Kidney (tissue), 13 donors: ENCODE measurements at regions not wholly inside any gene's neighbourhood (a gene's known extent, or its start where the extent isn't known, plus 50 kb on each side); places are given as distances from the start of the nearest gene placed in this dataset.
A peak's percentile ranks its signal among the peaks of the same experiment; 100 is the strongest.

ENCODE experiments used
- DNase-seq, 5 donors: peaks; one replicate each; pipeline ENCODE4 v3.0.0-alpha.2; 2013 to 2020
- FAIRE-seq: peaks from 2 replicates; lab custom pipeline; 2012; peaks lifted over from hg19 to GRCh38; lab: Jason Lieb, UNC
- H3K27ac ChIP-seq, 2 donors: one replicate each; pipeline ENCODE4 v1.7.0; 2013; ENCODE audit warnings: low read depth in 2 of 2, low read length in 2 of 2, inconsistent platforms in 1 of 2
- H3K27me3 ChIP-seq: one replicate; pipeline ENCODE4 v1.7.1; 2013; ENCODE audit warnings: low read length, inconsistent platforms; ENCODE audit not compliant: control insufficient read depth, insufficient read depth
- H3K36me3 ChIP-seq, 3 donors: one replicate each; pipeline versions ENCODE4 v1.7.0 to v1.7.1; 2013; ENCODE audit warnings: low read length in 3 of 3, control low read depth in 1 of 3, inconsistent platforms in 1 of 3; ENCODE audit not compliant: insufficient read depth in 3 of 3, control insufficient read depth in 2 of 3
- H3K4me1 ChIP-seq, 3 donors: one replicate each; pipeline versions ENCODE4 v1.7.0 to v1.7.1; 2013; ENCODE audit warnings: low read length in 3 of 3, inconsistent platforms in 1 of 3, low read depth in 1 of 3; ENCODE audit not compliant: control insufficient read depth in 2 of 3, insufficient read depth in 2 of 3
- H3K4me3 ChIP-seq, 3 donors: one replicate each; pipeline versions ENCODE4 v1.7.0 to v1.8.1; 2013; ENCODE audit warnings: low read length in 3 of 3, control low read depth in 1 of 3, inconsistent platforms in 1 of 3
- H3K9ac ChIP-seq, 3 donors: one replicate each; pipeline versions ENCODE4 v1.7.0 to v1.7.1; 2013; ENCODE audit warnings: low read length in 3 of 3, control low read depth in 1 of 3, inconsistent platforms in 1 of 3
- H3K9me3 ChIP-seq, 3 donors: one replicate each; pipeline versions ENCODE4 v1.7.0 to v1.7.1; 2013; ENCODE audit warnings: low read length in 3 of 3, control low read depth in 1 of 3, inconsistent platforms in 1 of 3; ENCODE audit not compliant: control insufficient read depth in 2 of 3, insufficient read depth in 1 of 3
- CTCF ChIP-seq: IDR thresholded peaks from 3 replicates; pipeline ENCODE4 v1.5.1; 2012; ENCODE audit warnings: mild to moderate bottlenecking, moderate library complexity, borderline replicate concordance; ENCODE audit not compliant: insufficient read depth; ENCODE audit errors: extremely low read depth
- intact Hi-C: fragments of 100-400 bp; cut with DNase I; formaldehyde crosslinking; loops from one replicate; pipeline ENCODE4 v1.11.1; 2022
- donor health status: control.
- donor health status: control.
- donor health status: control.
- donor health status: control.
- donor health status: control.
- donor health status: DM: yes; HTN: yes; CAD: no.
- donor health status: Normal renal cell carcinoma (clear cell type).

GRCh38 chr6:40887792-40888340 is 151.2 kb downstream of the UNC5CL start:
- Histone ChIP-seq H3K9ac (no peak overlapping the region), H3K36me3 (no peaks in the 10 kb centered on the region), H3K27me3 (no peaks in the 10 kb centered on the region), H3K9me3 (no peaks in the 10 kb centered on the region), H3K4me1 (no peaks in the 10 kb centered on the region), H3K4me3 (no peak overlapping the region), H3K27ac (no peak overlapping the region)
- no peak for FAIRE-seq
- intact Hi-C loops: no loop called here
- no peak for TF ChIP-seq CTCF
- peak in 1 of 5 donors; percentile 59 for DNase-seq

- H3K27ac ChIP-seq: no peak overlapping the region
- no peak overlapping the region for H3K4me3 ChIP-seq
- DNase-seq: no peak
- no peaks in the 10 kb centered on the region for H3K36me3 ChIP-seq
- no peaks in the 10 kb centered on the region for H3K27me3 ChIP-seq
- H3K9ac ChIP-seq: no peak overlapping the region
- no peak for FAIRE-seq
- no peaks in the 10 kb centered on the region for H3K9me3 ChIP-seq
- H3K4me1 ChIP-seq: no peaks in the 10 kb centered on the region
- intact Hi-C loops: no loop called here
- no peak for TF ChIP-seq CTCF
These were observed 151.8 kb downstream of the UNC5CL start for GRCh38 chr6:40887079-40887791.

- DNase-seq (no peak), FAIRE-seq (no peak)
- H3K27ac ChIP-seq: no peak overlapping the region
- H3K27me3 ChIP-seq: no peaks in the 10 kb centered on the region
- no peaks in the 10 kb centered on the region for H3K4me1 ChIP-seq
- H3K9ac ChIP-seq: no peak overlapping the region
- no peaks in the 10 kb centered on the region for H3K36me3 ChIP-seq
- intact Hi-C loops: no loop called here
- H3K9me3 ChIP-seq: no peaks in the 10 kb centered on the region
- H3K4me3 ChIP-seq: no peak overlapping the region
- no peak for TF ChIP-seq CTCF
These were observed 153.8 kb downstream of the UNC5CL start for GRCh38 chr6:40885139-40885774.
